CD4-positive, alpha-beta T cell (primary cell): ENCODE measurements at regions not wholly inside any gene's neighbourhood (a gene's known extent, or its start where the extent isn't known, plus 50 kb on each side); places are given as distances from the start of the nearest gene placed in this dataset.

ENCODE experiments used
- ATAC-seq: fragments of 200-7000 bp; cut with Tn5 transposase; one replicate; pipeline ENCODE4 v1.10.0; 2022; ENCODE audit warnings: mild to moderate bottlenecking; ENCODE audit not compliant: poor library complexity
- CTCF ChIA-PET: fragments of 350-600 bp; sonication (Branson Sonifier 250); formaldehyde crosslinking; loops from one replicate; lab custom pipeline; 2021; ENCODE audit warnings: antibody characterized with exemption, inconsistent platforms; lab: Charles Lee
- POLR2A ChIA-PET: fragments of 350-600 bp; sonication (Branson Sonifier 250); formaldehyde crosslinking; loops from one replicate; lab custom pipeline; 2021; ENCODE audit warnings: antibody characterized with exemption, inconsistent platforms; lab: Charles Lee
- DNase-seq, 14 experiments: peaks; one replicate each; pipeline ENCODE4 v3.0.0-alpha.2; 2013 to 2020; ENCODE audit warnings: mixed read lengths in 2 of 14
- H3K27ac ChIP-seq, 2 donors: one replicate each; pipeline versions ENCODE4 v1.5.1 to v1.7.0; 2013; ENCODE audit warnings: low read length in 2 of 2, low read depth in 1 of 2, mild to moderate bottlenecking in 1 of 2
- H3K27me3 ChIP-seq, 2 experiments: 1 replicate in 1 of 2; 2 replicates in 1 of 2; pipeline versions ENCODE4 v1.6.1 to v1.7.0; 2013; ENCODE audit warnings: low read length in 2 of 2, control low read depth in 1 of 2, mild to moderate bottlenecking in 1 of 2, moderate library complexity in 1 of 2; ENCODE audit not compliant: insufficient read depth in 2 of 2, control insufficient read depth in 1 of 2
- H3K36me3 ChIP-seq: one replicate; pipeline ENCODE4 v1.6.1; 2013; ENCODE audit warnings: low read length, control low read depth; ENCODE audit not compliant: insufficient read depth
- H3K4me1 ChIP-seq: one replicate; pipeline ENCODE4 v1.6.1; 2013; ENCODE audit warnings: low read length, control low read depth; ENCODE audit not compliant: insufficient read depth
- H3K4me3 ChIP-seq: one replicate; pipeline ENCODE4 v1.5.1; 2013; ENCODE audit warnings: mild to moderate bottlenecking, low read length, moderate library complexity
- H3K9me3 ChIP-seq, 2 experiments: 1 replicate in 1 of 2; 2 replicates in 1 of 2; pipeline versions ENCODE4 v1.6.1 to v1.7.0; 2013; ENCODE audit warnings: low read length in 2 of 2, mild to moderate bottlenecking in 2 of 2, control low read depth in 1 of 2, moderate library complexity in 1 of 2; ENCODE audit not compliant: control insufficient read depth in 1 of 2, insufficient read depth in 1 of 2
- H3K27ac Mint-ChIP-seq: one replicate; pipeline ENCODE4 v1.8.0; 2020; ENCODE audit warnings: mixed read lengths
- H3K27me3 Mint-ChIP-seq: one replicate; pipeline ENCODE4 v1.8.0; 2021; ENCODE audit warnings: mixed read lengths
- H3K36me3 Mint-ChIP-seq: one replicate; pipeline ENCODE4 v1.8.0; 2021; ENCODE audit warnings: low read depth, mixed read lengths
- H3K4me1 Mint-ChIP-seq: one replicate; pipeline ENCODE4 v1.8.0; 2021; ENCODE audit warnings: low read depth, mixed read lengths
- H3K4me3 Mint-ChIP-seq: one replicate; pipeline ENCODE4 v1.8.0; 2020; ENCODE audit warnings: mild to moderate bottlenecking, mixed read lengths
- H3K9me3 Mint-ChIP-seq: one replicate; pipeline ENCODE4 v1.8.0; 2020; ENCODE audit warnings: mixed read lengths
- intact Hi-C, 2 experiments: fragments of 100-400 bp; cut with DNase I in 1 of 2; cut with micrococcal nuclease in 1 of 2; formaldehyde crosslinking; loops; one replicate each; pipeline versions ENCODE4 v1.15.1 to v1.9.0; 2023 to 2025; cut with DNase I, micrococcal nuclease
- TF ChIP-seq, protein P1 (sequence below): fragments of 200-600 bp; IDR thresholded peaks from one replicate; pipeline ENCODE4 v1.8.0; 2022; ENCODE audit warnings: antibody characterized with exemption, mild to moderate bottlenecking

DNA sequence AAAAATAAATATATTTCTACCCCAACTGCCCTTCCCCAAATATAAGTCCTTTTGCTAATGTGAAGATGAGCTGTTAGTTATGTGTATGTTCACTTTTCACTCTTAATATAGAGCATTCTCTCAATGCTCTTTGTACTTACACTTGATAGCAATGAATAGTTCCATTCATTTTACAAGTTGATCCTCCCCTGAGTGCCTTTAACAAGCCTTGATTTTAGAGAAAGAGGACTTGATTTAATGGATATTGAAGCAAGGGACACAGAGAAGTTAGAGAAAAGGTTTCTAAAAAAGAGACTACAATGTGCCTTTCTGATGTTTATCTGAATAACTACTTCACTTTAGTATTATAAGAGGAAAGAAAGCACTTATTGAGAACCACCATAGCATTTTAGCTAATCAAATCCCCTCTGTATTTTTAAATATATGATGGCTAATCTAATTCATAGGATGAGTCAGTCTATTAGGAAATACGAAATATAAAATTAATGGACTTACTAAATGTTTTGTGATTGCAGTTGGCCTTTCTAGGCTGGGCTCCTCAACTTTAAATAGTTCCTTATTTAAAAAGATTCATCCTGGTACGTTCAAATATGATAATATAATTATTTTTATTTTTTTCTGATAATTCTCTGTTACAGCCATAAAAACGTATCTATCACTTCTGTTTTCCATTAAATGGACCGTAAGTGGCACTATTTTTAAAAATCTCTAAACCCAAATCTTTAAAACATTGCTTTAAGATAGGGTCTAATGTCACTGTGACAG, 1097.8 kb upstream of the SLC10A2 start:
- CTCF ChIA-PET, result no interaction called here
- H3K4me3 Mint-ChIP-seq, result no peak overlapping the region

DNA sequence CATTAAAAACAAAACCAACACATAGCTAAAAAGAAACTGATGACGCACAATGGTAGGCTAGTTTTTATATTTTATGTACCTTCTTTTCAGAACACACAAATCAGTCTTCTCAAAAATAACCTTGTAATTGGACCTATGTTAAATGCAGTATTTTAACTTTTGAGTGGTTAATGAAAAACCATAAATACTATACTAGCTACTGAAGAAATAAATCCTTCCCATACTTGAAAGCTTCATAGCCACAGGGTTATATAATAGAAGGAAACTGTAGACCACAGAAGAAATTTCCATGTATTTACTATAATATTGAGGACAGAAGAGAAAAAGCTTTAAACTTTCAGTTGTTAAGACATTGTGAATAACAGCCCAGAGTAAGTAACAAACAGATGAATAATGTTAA, 1094.3 kb upstream of the SLC10A2 start:
- H3K36me3 ChIP-seq, result no peaks in the 10 kb centered on the region
- Mint-ChIP-seq H3K27ac (no peak overlapping the region), H3K27me3 (no peaks in the 10 kb centered on the region), H3K36me3 (no peaks in the 10 kb centered on the region), H3K4me1 (no peaks in the 10 kb centered on the region), H3K4me3 (no peak overlapping the region), H3K9me3 (peaks cover 2% of the 10 kb centered on the region)
- no peak overlapping the region for H3K4me3 ChIP-seq
- no peaks in the 10 kb centered on the region for H3K27me3 ChIP-seq
- no peaks in the 10 kb centered on the region for H3K4me1 ChIP-seq
- ATAC-seq, result no peak
- TF ChIP-seq, protein P1, sequence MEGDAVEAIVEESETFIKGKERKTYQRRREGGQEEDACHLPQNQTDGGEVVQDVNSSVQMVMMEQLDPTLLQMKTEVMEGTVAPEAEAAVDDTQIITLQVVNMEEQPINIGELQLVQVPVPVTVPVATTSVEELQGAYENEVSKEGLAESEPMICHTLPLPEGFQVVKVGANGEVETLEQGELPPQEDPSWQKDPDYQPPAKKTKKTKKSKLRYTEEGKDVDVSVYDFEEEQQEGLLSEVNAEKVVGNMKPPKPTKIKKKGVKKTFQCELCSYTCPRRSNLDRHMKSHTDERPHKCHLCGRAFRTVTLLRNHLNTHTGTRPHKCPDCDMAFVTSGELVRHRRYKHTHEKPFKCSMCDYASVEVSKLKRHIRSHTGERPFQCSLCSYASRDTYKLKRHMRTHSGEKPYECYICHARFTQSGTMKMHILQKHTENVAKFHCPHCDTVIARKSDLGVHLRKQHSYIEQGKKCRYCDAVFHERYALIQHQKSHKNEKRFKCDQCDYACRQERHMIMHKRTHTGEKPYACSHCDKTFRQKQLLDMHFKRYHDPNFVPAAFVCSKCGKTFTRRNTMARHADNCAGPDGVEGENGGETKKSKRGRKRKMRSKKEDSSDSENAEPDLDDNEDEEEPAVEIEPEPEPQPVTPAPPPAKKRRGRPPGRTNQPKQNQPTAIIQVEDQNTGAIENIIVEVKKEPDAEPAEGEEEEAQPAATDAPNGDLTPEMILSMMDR, result no peak
- no peak for DNase-seq
- H3K9me3 ChIP-seq, result no peaks in the 10 kb centered on the region
- POLR2A ChIA-PET, result no interaction called here
- CTCF ChIA-PET, result no interaction called here
- intact Hi-C loops, result no loop called here
- no peak overlapping the region for H3K27ac ChIP-seq

More for the DNA sequence above, 1097.8 kb upstream of the SLC10A2 start:
- Mint-ChIP-seq H3K27ac (no peak overlapping the region), H3K27me3 (no peaks in the 10 kb centered on the region), H3K4me1 (no peaks in the 10 kb centered on the region), H3K36me3 (no peaks in the 10 kb centered on the region), H3K9me3 (peaks cover 2% of the 10 kb centered on the region)
- DNase-seq, result no peak
- no peak overlapping the region for H3K4me3 ChIP-seq
- no peak overlapping the region for H3K27ac ChIP-seq
- H3K36me3 ChIP-seq, result no peaks in the 10 kb centered on the region
- POLR2A ChIA-PET, result no interaction called here
- ATAC-seq, result no peak
- H3K9me3 ChIP-seq, result no peaks in the 10 kb centered on the region
- TF ChIP-seq, protein P1, result no peak
- H3K27me3 ChIP-seq, result no peaks in the 10 kb centered on the region
- intact Hi-C loops, result no loop called here
- no peaks in the 10 kb centered on the region for H3K4me1 ChIP-seq

DNA sequence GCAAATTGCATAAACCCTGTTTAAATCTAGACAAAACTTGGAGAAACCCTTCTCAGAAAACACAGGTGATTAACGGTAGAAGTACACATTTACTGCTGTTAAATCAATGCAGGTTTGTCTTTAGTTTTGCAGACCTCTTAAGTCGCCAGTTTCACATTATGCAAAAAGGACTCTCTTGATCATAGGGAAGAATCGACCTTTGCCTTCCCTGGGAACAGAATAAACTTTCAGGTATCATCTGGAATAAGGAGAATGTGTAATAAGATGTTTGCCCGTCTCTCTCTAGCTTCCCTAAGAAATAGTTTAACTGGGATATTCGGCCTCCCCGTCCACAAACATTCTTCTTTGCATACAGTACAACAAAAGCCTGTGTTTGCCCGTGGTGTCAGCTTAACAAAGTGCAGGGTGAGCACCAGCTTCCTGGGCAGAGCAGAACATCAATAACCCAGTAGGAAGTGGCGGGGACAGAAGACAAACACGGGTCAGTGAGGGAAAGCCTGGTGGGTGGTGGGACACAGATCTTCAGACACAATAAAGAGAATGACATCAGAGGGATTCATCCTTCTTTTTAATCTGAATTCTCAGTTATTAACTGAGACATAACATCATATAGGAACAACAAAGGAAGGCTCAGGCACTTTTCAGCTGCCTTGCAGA, 1077.7 kb upstream of the SLC10A2 start:
- no peak overlapping the region for H3K4me3 Mint-ChIP-seq
- intact Hi-C loops, result no loop called here

More for the DNA sequence above, 1077.7 kb upstream of the SLC10A2 start:
- Histone ChIP-seq H3K27me3 (no peaks in the 10 kb centered on the region), H3K4me3 (no peak overlapping the region), H3K27ac (no peak overlapping the region), H3K4me1 (no peaks in the 10 kb centered on the region), H3K9me3 (no peaks in the 10 kb centered on the region), H3K36me3 (no peaks in the 10 kb centered on the region)
- no peaks in the 10 kb centered on the region for H3K9me3 Mint-ChIP-seq
- H3K4me1 Mint-ChIP-seq, result no peaks in the 10 kb centered on the region
- TF ChIP-seq, protein P1, result no peak
- no peaks in the 10 kb centered on the region for H3K36me3 Mint-ChIP-seq
- ChIA-PET CTCF (no interaction called here), POLR2A (no interaction called here)
- ATAC-seq (no peak), DNase-seq (no peak)
- no peak overlapping the region for H3K27ac Mint-ChIP-seq
- no peaks in the 10 kb centered on the region for H3K27me3 Mint-ChIP-seq
